CD14-positive monocyte (primary cell): ENCODE measurements at regions not wholly inside any gene's neighbourhood (a gene's known extent, or its start where the extent isn't known, plus 50 kb on each side); places are given as distances from the start of the nearest gene placed in this dataset.

ENCODE experiments used
- DNase-seq, 3 donors: peaks; one replicate each; pipeline ENCODE4 v3.0.0-alpha.2; 2011 to 2022
- H2AFZ ChIP-seq: 2 replicates; pipeline ENCODE4 v1.6.0; 2012; ENCODE audit warnings: mild to moderate bottlenecking, low read depth, low read length, inconsistent platforms; ENCODE audit not compliant: insufficient read depth, poor library complexity, severe bottlenecking
- H3K27ac ChIP-seq, 2 donors: 1 replicate in 1 of 2; 2 replicates in 1 of 2; pipeline ENCODE4 v1.5.1; 2012 to 2013; ENCODE audit warnings: low read length in 2 of 2, control low read depth in 1 of 2, inconsistent platforms in 1 of 2, low read depth in 1 of 2, mild to moderate bottlenecking in 1 of 2
- H3K27me3 ChIP-seq, 2 donors: one replicate each; pipeline versions ENCODE4 v1.6.0 to v1.6.1; 2011 to 2013; ENCODE audit warnings: low read length in 2 of 2; ENCODE audit not compliant: control insufficient read depth in 2 of 2, insufficient read depth in 2 of 2
- H3K36me3 ChIP-seq, 2 donors: replicated peaks in 1 of 2; 1 replicate in 1 of 2; 2 replicates in 1 of 2; pipeline versions ENCODE4 v1.5.1 to v1.6.1; 2012 to 2013; ENCODE audit warnings: low read length in 2 of 2, control low read depth in 1 of 2, inconsistent platforms in 1 of 2, mild to moderate bottlenecking in 1 of 2; ENCODE audit not compliant: insufficient read depth in 2 of 2, control insufficient read depth in 1 of 2
- H3K4me1 ChIP-seq, 2 donors: 1 replicate in 1 of 2; 2 replicates in 1 of 2; pipeline versions ENCODE4 v1.5.1 to v1.6.1; 2012 to 2013; ENCODE audit warnings: low read length in 2 of 2, control low read depth in 1 of 2, inconsistent platforms in 1 of 2, mild to moderate bottlenecking in 1 of 2, moderate library complexity in 1 of 2; ENCODE audit not compliant: insufficient read depth in 2 of 2, control insufficient read depth in 1 of 2
- H3K4me2 ChIP-seq: replicated peaks from 2 replicates; pipeline ENCODE3; 2012; ENCODE audit warnings: low read length, moderate library complexity, mild to moderate bottlenecking; ENCODE audit not compliant: poor library complexity, severe bottlenecking; ENCODE audit errors: extremely low read depth
- H3K4me3 ChIP-seq, 3 experiments: fragments of 200-600 bp in 1 of 3; sonication (generic) in 1 of 3; replicated peaks in 1 of 3; 1 replicate in 2 of 3; 2 replicates in 1 of 3; pipeline ENCODE4 v1.5.1; 2011 to 2013; ENCODE audit warnings: low read length in 3 of 3, mild to moderate bottlenecking in 3 of 3, control low read depth in 2 of 3, low read depth in 2 of 3, inconsistent platforms in 1 of 3, moderate library complexity in 1 of 3
- H3K79me2 ChIP-seq: 2 replicates; pipeline ENCODE4 v1.6.0; 2012; ENCODE audit warnings: mild to moderate bottlenecking, control low read depth, inconsistent platforms, low read length, moderate library complexity; ENCODE audit not compliant: insufficient read depth
- H3K9ac ChIP-seq: 2 replicates; pipeline ENCODE4 v1.6.0; 2017; ENCODE audit warnings: low read length, mild to moderate bottlenecking; ENCODE audit not compliant: insufficient read depth, poor library complexity, severe bottlenecking
- H3K9me3 ChIP-seq, 2 donors: replicated peaks in 1 of 2; 1 replicate in 1 of 2; 2 replicates in 1 of 2; pipeline versions ENCODE4 v1.5.1 to v1.6.1; 2012 to 2013; ENCODE audit warnings: low read length in 2 of 2, control low read depth in 1 of 2; ENCODE audit not compliant: control insufficient read depth in 1 of 2, insufficient read depth in 1 of 2
- H4K20me1 ChIP-seq: 2 replicates; pipeline ENCODE4 v1.6.0; 2012; ENCODE audit warnings: mild to moderate bottlenecking, low read length, control low read depth, moderate library complexity; ENCODE audit not compliant: insufficient read depth
- H3K27ac Mint-ChIP-seq, 7 donors: one replicate each; pipeline ENCODE4 v1.8.0; 2020; ENCODE audit warnings: mild to moderate bottlenecking in 7 of 7, mixed read lengths in 7 of 7, moderate library complexity in 6 of 7, inconsistent platforms in 2 of 7
- H3K27me3 Mint-ChIP-seq, 3 donors: one replicate each; pipeline ENCODE4 v1.8.0; 2021 to 2022; ENCODE audit warnings: low read depth in 3 of 3, mild to moderate bottlenecking in 3 of 3, mixed read lengths in 3 of 3, moderate library complexity in 3 of 3, inconsistent platforms in 1 of 3
- H3K36me3 Mint-ChIP-seq, 2 donors: one replicate each; pipeline ENCODE4 v1.8.0; 2020; ENCODE audit warnings: mixed read lengths in 2 of 2, inconsistent platforms in 1 of 2, mild to moderate bottlenecking in 1 of 2
- H3K4me1 Mint-ChIP-seq: one replicate; pipeline ENCODE4 v1.8.0; 2020; ENCODE audit warnings: mild to moderate bottlenecking, mixed read lengths
- H3K4me3 Mint-ChIP-seq, 2 donors: one replicate each; pipeline ENCODE4 v1.8.0; 2020; ENCODE audit warnings: mild to moderate bottlenecking in 2 of 2, mixed read lengths in 2 of 2, moderate library complexity in 1 of 2
- H3K9me3 Mint-ChIP-seq, 7 donors: one replicate each; pipeline ENCODE4 v1.8.0; 2020 to 2022; ENCODE audit warnings: mixed read lengths in 7 of 7, mild to moderate bottlenecking in 6 of 7, moderate library complexity in 6 of 7, inconsistent platforms in 2 of 7
- CTCF ChIP-seq: fragments of 200-600 bp; IDR thresholded peaks from one replicate; pipeline ENCODE4 v1.8.0; 2022; ENCODE audit warnings: antibody characterized with exemption, mild to moderate bottlenecking
- WGBS: methylation state at CpG from one replicate; pipeline ENCODE4 v1.1.5; 2013; ENCODE audit warnings: missing lambda C conversion rate; ENCODE audit not compliant: insufficient coverage; 5-methylcytosine and 5-hydroxymethylcytosine counted together
- intact Hi-C, 2 donors: fragments of 100-400 bp; cut with micrococcal nuclease; formaldehyde crosslinking; loops; one replicate each; pipeline versions ENCODE4 v1.15.0 to v1.15.1; 2023

GRCh38 chr5:74480201-74480600, 160.3 kb downstream of the ENC1 start:
- Histone ChIP-seq H3K9ac (no peak overlapping the region), H3K79me2 (no peaks in the 10 kb centered on the region), H3K4me2 (no peak overlapping the region), H4K20me1 (no peaks in the 10 kb centered on the region), H3K9me3 (no peaks in the 10 kb centered on the region), H3K4me1 (no peaks in the 10 kb centered on the region), H3K4me3 (no peak overlapping the region), H3K36me3 (no peaks in the 10 kb centered on the region), H3K27ac (no peak overlapping the region), H3K27me3 (no peaks in the 10 kb centered on the region), H2AFZ (no peak overlapping the region)
- intact Hi-C loops, result no loop called here
- Mint-ChIP-seq H3K27me3 (peaks cover 0 to 6% (median 3%) of the 10 kb centered on the region in 3 donors), H3K27ac (no peak overlapping the region), H3K36me3 (no peaks in the 10 kb centered on the region), H3K4me3 (no peak overlapping the region), H3K4me1 (no peaks in the 10 kb centered on the region), H3K9me3 (peaks cover 0 to 2% (median 0%) of the 10 kb centered on the region in 7 donors)
- 97% methylated on average over 4 of the region's 6 CpGs for WGBS
- no peak for TF ChIP-seq CTCF
- no peak for DNase-seq

GRCh38 chr5:74478328-74478727, 162.2 kb downstream of the ENC1 start:
- Histone ChIP-seq H3K4me3 (no peak overlapping the region), H3K79me2 (no peaks in the 10 kb centered on the region), H3K27ac (no peak overlapping the region), H3K9ac (no peak overlapping the region), H4K20me1 (no peaks in the 10 kb centered on the region), H3K4me2 (no peak overlapping the region), H3K4me1 (no peaks in the 10 kb centered on the region), H2AFZ (no peak overlapping the region), H3K27me3 (no peaks in the 10 kb centered on the region), H3K9me3 (no peaks in the 10 kb centered on the region), H3K36me3 (no peaks in the 10 kb centered on the region)
- Mint-ChIP-seq H3K36me3 (no peaks in the 10 kb centered on the region), H3K4me1 (no peaks in the 10 kb centered on the region), H3K27me3 (peaks cover 0 to 6% (median 4%) of the 10 kb centered on the region in 3 donors), H3K4me3 (no peak overlapping the region), H3K9me3 (no peaks in the 10 kb centered on the region), H3K27ac (peak overlapping the region in 1 of 7 donors; percentile 7)
- 61% methylated on average over 3 of the region's 5 CpGs for WGBS
- intact Hi-C loops, result no loop called here
- DNase-seq, result no peak
- no peak for TF ChIP-seq CTCF
